ENCODE measurements at regions not wholly inside any gene's neighbourhood (a gene's known extent, or its start where the extent isn't known, plus 50 kb on each side); places are given as distances from the start of the nearest gene placed in this dataset.

GRCh38 chr17:71464241-71464640 lies 656.6 kb upstream of the SOX9 start:
- no peak for DNase-seq (ENCODE audit: low read depth, low spot score)

- no peak for DNase-seq (ENCODE audit: low read depth, low spot score)
Measured at GRCh38 chr17:71464751-71465150, 656.1 kb upstream of the SOX9 start.

GRCh38 chr17:71467719-71468118 lies 653.1 kb upstream of the SOX9 start:
- DNase-seq (ENCODE audit: low read depth, low spot score): no peak

GRCh38 chr17:71470062-71470461 lies 650.8 kb upstream of the SOX9 start:
- DNase-seq (ENCODE audit: low read depth, low spot score): no peak

GRCh38 chr17:71472809-71473789 lies 647.7 kb upstream of the SOX9 start:
- DNase-seq (ENCODE audit: low read depth, low spot score): peak; percentile 71

- DNase-seq (ENCODE audit: low read depth, low spot score): no peak
Measured at GRCh38 chr17:71477356-71477755, 643.5 kb upstream of the SOX9 start.

- no peak for DNase-seq (ENCODE audit: low read depth, low spot score)
Measured at GRCh38 chr17:71480099-71480498, 640.7 kb upstream of the SOX9 start.

- DNase-seq (ENCODE audit: low read depth, low spot score): no peak
Measured at GRCh38 chr17:71482625-71483024, 638.2 kb upstream of the SOX9 start.

- no peak for DNase-seq (ENCODE audit: low read depth, low spot score)
Measured at GRCh38 chr17:71484546-71484945, 636.3 kb upstream of the SOX9 start.

- DNase-seq (ENCODE audit: low read depth, low spot score): no peak
Measured at GRCh38 chr17:71485426-71485825, 635.4 kb upstream of the SOX9 start.

GRCh38 chr17:71486261-71486660 lies 634.6 kb upstream of the SOX9 start:
- no peak for DNase-seq (ENCODE audit: low read depth, low spot score)

GRCh38 chr17:71488851-71489250 lies 632.0 kb upstream of the SOX9 start:
- no peak for DNase-seq (ENCODE audit: low read depth, low spot score)

GRCh38 chr17:71494062-71494855 lies 626.6 kb upstream of the SOX9 start:
- no peak for DNase-seq (ENCODE audit: low read depth, low spot score)

- no peak for DNase-seq (ENCODE audit: low read depth, low spot score)
Measured at GRCh38 chr17:71495420-71495819, 625.4 kb upstream of the SOX9 start.

- no peak for DNase-seq (ENCODE audit: low read depth, low spot score)
Measured at GRCh38 chr17:71496552-71496951, 624.3 kb upstream of the SOX9 start.

- DNase-seq (ENCODE audit: low read depth, low spot score): no peak
Measured at GRCh38 chr17:71500761-71501555, 619.9 kb upstream of the SOX9 start.

- DNase-seq (ENCODE audit: low read depth, low spot score): no peak
Measured at GRCh38 chr17:71501711-71502110, 619.1 kb upstream of the SOX9 start.

- DNase-seq (ENCODE audit: low read depth, low spot score): no peak
Measured at GRCh38 chr17:71502443-71502842, 618.4 kb upstream of the SOX9 start.

- DNase-seq (ENCODE audit: low read depth, low spot score): no peak
Measured at GRCh38 chr17:71503710-71504465, 616.9 kb upstream of the SOX9 start.

GRCh38 chr17:71505200-71505599 lies 615.6 kb upstream of the SOX9 start:
- DNase-seq (ENCODE audit: low read depth, low spot score): no peak

GRCh38 chr17:71505981-71506380 lies 614.8 kb upstream of the SOX9 start:
- DNase-seq (ENCODE audit: low read depth, low spot score): no peak
